ENCODE measurements at regions not wholly inside any gene's neighbourhood (a gene's known extent, or its start where the extent isn't known, plus 50 kb on each side); places are given as distances from the start of the nearest gene placed in this dataset.

GRCh38 chr15:70488941-70489848, 274.2 kb downstream of the UACA start:
- Histone ChIP-seq H3K27ac (no peak overlapping the region), H3K9me3 (ENCODE audit: low read depth) (no peaks in the 10 kb centered on the region), H3K4me1 (ENCODE audit: insufficient read depth) (peaks cover 25% of the 10 kb centered on the region), H3K79me2 (no peaks in the 10 kb centered on the region), H3K9me2 (replicated peaks; ENCODE audit: insufficient read depth) (no peaks in the 10 kb centered on the region), H2AFZ (no peak overlapping the region), H3K27me3 (no peaks in the 10 kb centered on the region), H3K4me3 (no peak overlapping the region), H4K20me1 (ENCODE audit: insufficient read depth, poor library complexity, severe bottlenecking) (no peaks in the 10 kb centered on the region), H3K4me2 (no peak overlapping the region), H3K36me3 (replicated peaks; ENCODE audit: insufficient read depth, low read depth) (no peaks in the 10 kb centered on the region)
- DNase-seq (ENCODE audit: low spot score), result no peak
- WGBS (ENCODE audit: low lambda C conversion rate, missing lambda C conversion rate), result 93% methylated on average over 12 of the region's 15 CpGs
- TF ChIP-seq EZH2phosphoT487 (IDR thresholded peaks at IDR 0.05; ENCODE audit: low read depth, severe bottlenecking, unreplicated experiment) (no peak), EZH2 (IDR thresholded peaks at IDR 0.05; ENCODE audit: borderline replicate concordance) (no peak), CTCF (IDR thresholded peaks at IDR 0.05; ENCODE audit: poor library complexity) (no peak)

- peak; percentile 79 for DNase-seq (ENCODE audit: low spot score)
- H3K36me3 ChIP-seq (replicated peaks; ENCODE audit: insufficient read depth, low read depth), result no peaks in the 10 kb centered on the region
- H3K9me2 ChIP-seq (replicated peaks; ENCODE audit: insufficient read depth), result no peaks in the 10 kb centered on the region
- 39% methylated on average over 6 of the region's 6 CpGs for WGBS (ENCODE audit: low lambda C conversion rate, missing lambda C conversion rate)
- H3K4me2 ChIP-seq, result no peak overlapping the region
- no peaks in the 10 kb centered on the region for H3K79me2 ChIP-seq
- no peak overlapping the region for H2AFZ ChIP-seq
- TF ChIP-seq EZH2 (IDR thresholded peaks at IDR 0.05; ENCODE audit: borderline replicate concordance) (no peak), CTCF (IDR thresholded peaks at IDR 0.05; ENCODE audit: poor library complexity) (peak; percentile 95)
- H3K4me3 ChIP-seq, result no peak overlapping the region
- peaks cover 14% of the 10 kb centered on the region for H3K4me1 ChIP-seq (ENCODE audit: insufficient read depth)
- H3K27me3 ChIP-seq, result no peaks in the 10 kb centered on the region
- no peaks in the 10 kb centered on the region for H4K20me1 ChIP-seq (ENCODE audit: insufficient read depth, poor library complexity, severe bottlenecking)
- H3K27ac ChIP-seq, result no peak overlapping the region
- H3K9me3 ChIP-seq (ENCODE audit: low read depth), result no peaks in the 10 kb centered on the region
These were observed 275.3 kb downstream of the UACA start for GRCh38 chr15:70488002-70488605.

GRCh38 chr15:70487387-70487740, 276.0 kb downstream of the UACA start:
- H3K79me2 ChIP-seq, result no peaks in the 10 kb centered on the region
- H3K27me3 ChIP-seq, result no peaks in the 10 kb centered on the region
- WGBS (ENCODE audit: low lambda C conversion rate, missing lambda C conversion rate), result 98% methylated on average over 3 of the region's 3 CpGs
- H3K4me3 ChIP-seq, result no peak overlapping the region
- H3K9me2 ChIP-seq (replicated peaks; ENCODE audit: insufficient read depth), result no peaks in the 10 kb centered on the region
- TF ChIP-seq EZH2 (IDR thresholded peaks at IDR 0.05; ENCODE audit: borderline replicate concordance) (no peak), CTCF (IDR thresholded peaks at IDR 0.05; ENCODE audit: poor library complexity) (no peak), EZH2phosphoT487 (IDR thresholded peaks at IDR 0.05; ENCODE audit: low read depth, severe bottlenecking, unreplicated experiment) (no peak)
- no peak overlapping the region for H3K27ac ChIP-seq
- no peak overlapping the region for H3K4me2 ChIP-seq
- no peak overlapping the region for H2AFZ ChIP-seq
- DNase-seq (ENCODE audit: low spot score), result no peak
- H3K9me3 ChIP-seq (ENCODE audit: low read depth), result no peaks in the 10 kb centered on the region
- H3K36me3 ChIP-seq (replicated peaks; ENCODE audit: insufficient read depth, low read depth), result no peaks in the 10 kb centered on the region
- H3K4me1 ChIP-seq (ENCODE audit: insufficient read depth), result peaks cover 7% of the 10 kb centered on the region
- H4K20me1 ChIP-seq (ENCODE audit: insufficient read depth, poor library complexity, severe bottlenecking), result no peaks in the 10 kb centered on the region

Measured in hepatocyte (in vitro differentiated cells).